ENCODE measurements at regions not wholly inside any gene's neighbourhood (a gene's known extent, or its start where the extent isn't known, plus 50 kb on each side); places are given as distances from the start of the nearest gene placed in this dataset.

DNA sequence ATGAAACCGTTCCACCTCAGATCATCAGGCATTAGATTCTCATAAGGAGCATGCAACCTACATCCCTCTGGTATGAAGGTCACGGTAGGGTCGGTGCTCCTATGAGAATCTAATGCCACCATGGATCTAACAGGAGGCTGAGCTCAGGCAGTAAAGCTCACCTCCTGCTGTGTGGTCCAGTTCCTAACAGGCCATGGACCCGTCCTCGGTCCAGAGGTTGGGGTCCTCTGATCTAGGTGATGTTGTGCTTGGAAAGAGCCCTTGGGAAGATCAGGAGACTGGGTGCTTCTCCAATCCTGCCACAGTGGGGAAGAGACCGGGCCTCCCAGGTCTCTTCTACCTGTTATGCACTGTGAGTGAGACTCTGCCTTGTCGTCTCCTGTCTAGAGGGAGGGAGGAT is 104.6 kb downstream of the ACKR3 start:
- DNase-seq: no peak

- no peak for DNase-seq
Measured at GRCh38 chr2:236674646-236675045, 105.0 kb downstream of the ACKR3 start.

GRCh38 chr2:236675051-236675450 is 105.4 kb downstream of the ACKR3 start:
- DNase-seq: no peak

DNA sequence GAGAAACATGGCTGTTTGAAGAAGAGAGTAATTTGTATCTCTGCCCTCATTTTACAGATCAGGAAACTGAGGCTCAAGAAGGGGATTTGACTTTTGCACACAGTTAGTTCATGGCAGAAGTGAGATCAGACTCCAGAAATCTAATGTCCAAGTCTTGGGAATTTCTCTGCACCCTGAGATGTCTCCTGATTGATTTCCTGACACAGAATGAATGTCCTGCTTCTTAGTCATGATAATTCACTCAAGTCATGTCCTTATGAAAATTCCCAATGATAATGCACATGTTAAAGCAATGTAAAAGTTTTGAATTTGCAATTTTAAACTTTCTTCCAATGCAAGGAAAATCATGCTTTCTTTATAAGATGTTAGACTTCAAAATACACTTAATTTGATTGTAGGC is 105.9 kb downstream of the ACKR3 start:
- no peak for DNase-seq

DNA sequence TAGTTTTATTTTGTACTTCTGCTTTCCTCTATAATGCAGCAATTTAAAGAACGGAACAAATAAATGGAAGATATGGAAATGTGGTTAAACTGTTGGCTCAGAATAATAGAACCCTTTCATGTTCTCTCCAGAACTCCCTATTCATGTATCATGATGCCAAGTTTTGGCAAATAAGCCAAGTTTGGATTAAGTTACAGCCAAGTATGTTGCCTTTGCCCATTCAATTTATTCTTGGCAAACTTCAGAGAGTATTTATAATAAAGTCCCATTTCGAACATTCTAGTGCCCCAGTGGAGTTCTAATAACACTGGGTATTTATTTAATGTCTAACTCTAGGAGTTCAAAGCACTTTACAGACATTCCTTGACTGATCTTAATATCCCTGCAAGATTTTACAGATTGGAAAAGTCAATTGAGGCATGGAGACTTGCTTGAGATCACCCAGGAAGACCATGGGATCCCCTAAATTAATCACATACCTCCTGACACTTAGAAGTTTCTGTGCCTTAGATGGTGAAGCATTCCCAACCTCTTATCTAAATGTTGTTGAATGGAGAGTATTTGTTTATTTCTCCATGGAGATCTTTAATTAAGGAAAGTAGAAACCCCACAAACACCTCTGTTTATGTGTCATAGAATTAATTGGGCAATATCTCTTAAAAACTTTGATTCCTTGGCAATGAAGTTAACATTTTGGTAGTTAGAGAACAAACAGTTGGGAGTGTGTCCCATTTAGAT is 106.7 kb downstream of the ACKR3 start:
- no peak for DNase-seq

DNA sequence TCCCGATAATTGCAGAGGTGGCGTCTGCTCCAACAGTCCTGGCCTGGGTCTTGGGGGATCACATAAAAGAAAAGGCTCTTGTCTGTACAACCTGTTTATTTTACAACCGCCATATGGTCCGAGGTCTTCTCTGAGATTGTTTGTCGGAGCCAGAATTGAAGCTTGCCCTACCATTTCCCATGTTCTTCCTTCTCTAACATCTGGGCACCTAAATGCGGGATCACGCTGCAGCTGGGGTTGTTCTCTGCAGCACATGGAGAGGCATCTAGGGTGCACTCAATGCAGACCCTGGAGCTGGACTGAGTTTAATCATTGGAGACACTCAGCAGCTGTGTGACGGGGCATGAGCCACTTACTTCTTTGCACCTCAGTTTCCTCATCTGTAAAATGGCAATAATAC is 107.7 kb downstream of the ACKR3 start:
- DNase-seq: no peak

- DNase-seq: no peak
Measured at GRCh38 chr2:236678307-236678975, 108.8 kb downstream of the ACKR3 start.

GRCh38 chr2:236679884-236680860 is 110.5 kb downstream of the ACKR3 start:
- no peak for DNase-seq

- DNase-seq: no peak
Measured at GRCh38 chr2:236682651-236683422, 113.2 kb downstream of the ACKR3 start.

DNA sequence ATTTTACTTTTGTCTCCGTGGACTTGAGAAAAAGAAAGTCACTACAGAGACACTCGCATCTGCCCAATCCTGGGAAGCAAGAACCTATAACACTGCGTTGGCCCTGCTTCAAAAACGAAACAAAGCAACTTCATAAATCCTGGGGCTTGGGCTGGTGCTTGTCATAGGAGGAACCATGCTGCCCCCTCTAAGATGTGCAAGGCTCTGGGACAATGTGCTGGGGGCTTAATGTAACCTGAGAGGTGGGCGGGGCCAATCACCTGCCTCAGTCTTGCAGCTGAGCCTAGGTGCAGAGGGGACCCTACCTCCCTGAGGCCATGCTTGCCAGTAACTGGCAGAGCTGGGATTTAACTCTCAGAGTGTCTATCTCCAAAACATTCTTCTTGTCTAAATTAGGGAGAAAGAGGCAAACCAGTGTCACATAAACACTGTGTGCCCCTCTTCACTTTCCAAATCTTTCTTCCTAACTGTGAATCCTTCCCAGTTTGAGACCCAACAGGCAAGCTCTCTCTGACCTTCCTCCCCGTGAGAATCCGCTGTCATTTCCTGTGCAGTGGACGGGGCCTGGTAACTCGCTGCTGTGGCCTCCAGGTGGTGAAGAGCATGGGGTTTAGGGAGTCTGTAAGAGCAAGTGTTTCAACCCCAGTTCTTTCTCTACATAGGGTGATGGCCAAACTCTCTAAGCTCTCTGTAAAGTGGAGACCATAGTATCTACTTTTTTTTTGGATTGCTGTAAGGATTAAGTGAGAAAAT is 115.1 kb downstream of the ACKR3 start:
- DNase-seq: no peak

DNA sequence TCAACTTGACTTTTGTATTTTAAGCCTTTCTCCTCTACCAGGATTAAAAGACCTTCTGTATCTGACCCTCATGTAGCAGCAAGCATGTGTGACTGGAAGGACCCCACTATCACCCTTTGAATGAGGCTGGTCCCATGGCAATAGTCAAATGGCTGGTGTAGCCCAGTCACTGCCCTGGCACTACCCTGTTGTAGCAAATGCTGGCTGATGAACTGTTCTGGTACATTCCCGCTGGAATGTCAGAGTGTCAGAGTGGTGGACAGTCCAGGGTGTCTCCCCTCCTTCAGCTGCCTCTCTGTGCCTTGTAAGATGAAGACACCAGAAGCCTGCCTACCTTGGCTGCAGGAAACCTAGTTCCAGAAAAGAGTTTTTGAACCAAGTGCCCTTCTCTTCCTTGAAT is 115.7 kb downstream of the ACKR3 start:
- DNase-seq: no peak

GRCh38 chr2:236685979-236686520 is 116.4 kb downstream of the ACKR3 start:
- DNase-seq: no peak

DNA sequence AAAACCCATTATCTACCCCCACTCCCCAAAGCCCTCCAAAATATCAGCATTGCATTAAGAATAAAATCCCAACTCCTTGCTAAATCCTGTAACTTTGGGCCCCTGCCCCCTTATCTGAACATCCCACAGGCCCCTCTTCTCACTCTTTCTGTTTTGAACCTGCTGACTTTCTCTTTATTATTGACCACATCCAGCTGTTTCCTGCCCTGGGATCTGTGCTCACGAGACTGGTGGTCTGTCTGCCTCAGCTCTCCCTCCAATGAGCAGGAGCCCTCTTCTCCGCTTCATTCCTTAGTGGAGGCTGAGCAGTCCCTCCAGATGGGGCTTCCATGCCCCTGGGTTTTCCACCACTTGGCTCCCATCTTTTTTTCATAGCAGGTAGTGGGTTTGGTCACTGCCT is 116.9 kb downstream of the ACKR3 start:
- no peak for DNase-seq

- no peak for DNase-seq
Measured at GRCh38 chr2:236687296-236687965, 117.8 kb downstream of the ACKR3 start.

GRCh38 chr2:236688157-236688556 is 118.5 kb downstream of the ACKR3 start:
- no peak for DNase-seq

DNA sequence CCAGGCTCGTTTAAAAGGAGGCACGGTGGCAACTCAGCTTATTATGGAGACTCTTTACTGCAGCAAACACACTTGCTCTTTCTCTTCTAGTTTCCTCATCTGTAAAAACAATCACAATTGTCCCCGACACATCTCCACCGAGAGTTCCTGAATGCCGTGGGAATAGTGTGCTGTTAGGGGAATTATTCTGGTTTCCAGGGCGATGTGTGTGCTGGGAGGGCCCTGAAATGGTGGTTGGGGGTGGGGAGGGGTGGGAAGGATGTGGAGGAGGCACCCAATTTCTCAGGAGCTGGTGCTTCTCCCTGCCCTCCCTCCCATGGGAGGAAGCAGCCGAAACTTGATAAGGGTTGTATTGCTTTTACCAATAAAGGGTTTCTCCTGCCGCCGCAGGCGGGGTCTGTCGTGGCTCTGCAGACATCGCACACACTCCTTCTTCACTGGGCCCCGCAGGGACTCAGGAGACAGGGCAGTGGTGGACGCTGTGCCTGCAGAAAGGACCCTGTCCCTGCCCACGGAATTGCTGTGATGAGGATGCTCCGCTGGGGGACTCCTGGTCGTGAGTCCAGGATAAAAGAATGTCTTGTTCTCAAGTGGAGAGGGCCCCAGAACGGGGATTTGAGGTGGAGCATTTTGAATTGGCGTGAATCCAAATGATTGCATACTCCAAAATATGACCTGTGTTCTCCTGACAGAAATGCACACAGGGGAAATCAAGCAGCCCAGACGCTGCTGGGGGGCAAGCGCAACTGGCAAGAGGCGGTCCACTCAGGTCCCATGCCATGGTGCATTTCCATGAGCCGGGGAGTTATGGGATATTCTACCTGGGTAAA is 119.2 kb downstream of the ACKR3 start:
- DNase-seq: no peak

DNA sequence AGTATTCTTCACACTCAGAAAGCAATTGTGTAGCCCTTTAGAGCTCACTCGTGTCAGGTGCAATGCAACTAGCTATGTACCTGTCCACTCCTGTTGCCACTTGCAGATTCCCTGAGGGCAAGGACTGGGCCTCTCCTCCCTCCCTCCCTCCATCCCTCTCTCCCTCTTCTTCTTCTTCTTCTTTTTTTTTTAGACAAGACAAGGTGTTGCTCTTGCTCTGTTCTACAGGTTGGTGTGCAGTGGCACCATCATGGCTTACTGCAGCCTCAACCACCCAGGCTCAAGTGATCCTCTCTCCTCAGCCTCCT is 119.7 kb downstream of the ACKR3 start:
- no peak for DNase-seq

GRCh38 chr2:236689981-236690380 is 120.4 kb downstream of the ACKR3 start:
- DNase-seq: no peak

GRCh38 chr2:236690726-236691125 is 121.1 kb downstream of the ACKR3 start:
- no peak for DNase-seq

GRCh38 chr2:236691799-236692167 is 122.2 kb downstream of the ACKR3 start:
- DNase-seq: no peak
